Activated naive CD8-positive, alpha-beta T cell (primary cell): ENCODE measurements at regions not wholly inside any gene's neighbourhood (a gene's known extent, or its start where the extent isn't known, plus 50 kb on each side); places are given as distances from the start of the nearest gene placed in this dataset.
A peak's percentile ranks its signal among the peaks of the same experiment; 100 is the strongest.

Source experiments
- H3K27ac Mint-ChIP-seq: one replicate; pipeline ENCODE4 v1.8.0; 2021; ENCODE audit warnings: mixed read lengths
- H3K27me3 Mint-ChIP-seq: one replicate; pipeline ENCODE4 v1.8.0; 2021; ENCODE audit warnings: mixed read lengths
- H3K36me3 Mint-ChIP-seq: one replicate; pipeline ENCODE4 v1.8.0; 2021; ENCODE audit warnings: mixed read lengths
- H3K4me1 Mint-ChIP-seq: one replicate; pipeline ENCODE4 v1.8.0; 2021; ENCODE audit warnings: low read depth, mixed read lengths
- H3K4me3 Mint-ChIP-seq: one replicate; pipeline ENCODE4 v1.8.0; 2021; ENCODE audit warnings: mild to moderate bottlenecking, mixed read lengths
- H3K9me3 Mint-ChIP-seq: one replicate; pipeline ENCODE4 v1.8.0; 2021; ENCODE audit warnings: low read depth, mixed read lengths

DNA sequence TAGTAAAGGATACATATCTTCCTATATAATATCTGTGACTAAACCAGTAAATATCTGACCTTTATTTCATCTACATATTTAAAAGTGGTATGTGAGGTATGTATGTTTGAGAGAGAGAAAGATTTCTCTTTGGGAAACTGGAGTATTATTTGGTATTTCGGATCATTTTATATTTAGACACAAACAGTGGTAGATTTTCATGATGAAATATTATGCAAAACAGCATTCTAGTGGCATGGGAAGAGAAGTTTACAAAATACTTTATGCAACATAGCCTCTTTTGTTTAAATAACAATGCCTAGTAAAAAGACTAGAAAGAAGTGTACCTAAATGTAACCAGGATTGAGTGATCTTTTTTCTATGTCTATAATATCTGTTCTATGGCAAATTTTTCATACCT, 98.6 kb upstream of the TMEM168 start:
- Mint-ChIP-seq H3K4me3 (no peak overlapping the region), H3K36me3 (peaks cover 35% of the 10 kb centered on the region), H3K9me3 (no peaks in the 10 kb centered on the region), H3K27me3 (no peaks in the 10 kb centered on the region), H3K27ac (no peak overlapping the region), H3K4me1 (peaks cover 4% of the 10 kb centered on the region)

DNA sequence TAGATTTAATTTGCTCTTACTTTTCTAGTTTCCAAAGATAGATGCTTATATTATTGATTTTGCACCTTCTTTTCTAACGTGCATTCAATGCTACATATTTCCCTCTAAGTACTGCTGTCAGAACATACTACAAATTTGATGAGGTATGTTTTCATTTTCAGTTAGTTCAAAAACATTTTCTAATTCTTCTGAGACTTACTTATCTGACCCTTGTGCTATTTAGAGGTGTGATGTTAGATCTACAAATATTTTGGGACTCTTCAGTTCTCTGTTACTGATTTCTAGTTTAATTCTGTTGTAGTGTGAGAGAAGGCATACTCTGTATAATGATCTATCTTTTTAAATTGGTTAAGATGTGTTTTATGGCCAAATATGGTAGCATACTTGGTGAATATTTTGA, 97.8 kb upstream of the TMEM168 start:
- H3K9me3 Mint-ChIP-seq = no peaks in the 10 kb centered on the region
- no peak overlapping the region for H3K27ac Mint-ChIP-seq
- peaks cover 40% of the 10 kb centered on the region for H3K36me3 Mint-ChIP-seq
- H3K4me3 Mint-ChIP-seq = no peak overlapping the region
- H3K27me3 Mint-ChIP-seq = no peaks in the 10 kb centered on the region
- peaks cover 10% of the 10 kb centered on the region for H3K4me1 Mint-ChIP-seq

DNA sequence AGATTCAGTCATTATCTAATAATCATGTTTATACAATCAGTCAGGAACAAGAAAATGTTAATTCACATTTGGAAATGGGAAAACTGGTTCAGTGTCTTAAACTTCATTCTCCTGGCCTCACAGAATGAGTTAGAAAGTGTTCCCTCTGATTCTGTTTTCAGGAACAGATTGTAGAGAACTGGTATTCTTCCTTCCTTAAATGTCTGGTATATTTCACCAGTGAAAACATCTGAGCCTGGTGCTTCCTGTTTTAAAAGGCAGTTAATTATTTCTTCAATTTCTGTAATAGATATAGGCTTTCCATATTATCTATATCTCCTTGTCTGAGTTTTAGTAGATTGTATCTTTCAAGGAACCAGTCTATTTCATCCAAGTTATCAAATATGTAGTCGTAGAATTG, 97.1 kb upstream of the TMEM168 start:
- Mint-ChIP-seq H3K36me3 (peaks cover 38% of the 10 kb centered on the region), H3K9me3 (no peaks in the 10 kb centered on the region), H3K4me3 (no peak overlapping the region), H3K27ac (no peak overlapping the region), H3K27me3 (no peaks in the 10 kb centered on the region), H3K4me1 (peaks cover 11% of the 10 kb centered on the region)

DNA sequence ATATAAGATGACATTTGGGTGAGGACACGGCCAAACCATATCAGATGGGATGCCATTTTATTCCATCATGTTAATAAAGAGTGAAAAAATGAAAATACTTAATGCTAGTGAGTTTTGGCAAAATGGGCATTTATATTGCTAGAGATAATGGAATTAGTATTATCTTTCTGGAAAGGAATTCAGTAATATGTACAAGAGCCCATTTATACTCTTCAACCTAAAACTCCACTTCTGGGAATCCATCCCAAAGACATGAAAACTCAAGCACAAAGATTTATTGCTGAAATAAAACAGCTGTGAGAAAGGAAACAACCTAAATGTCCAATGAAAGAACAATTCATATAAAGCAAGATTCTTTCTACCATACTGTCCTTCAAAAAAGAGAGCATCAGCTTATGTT, 96.0 kb upstream of the TMEM168 start:
- H3K4me1 Mint-ChIP-seq = peaks cover 11% of the 10 kb centered on the region
- no peak overlapping the region for H3K27ac Mint-ChIP-seq
- no peaks in the 10 kb centered on the region for H3K9me3 Mint-ChIP-seq
- no peaks in the 10 kb centered on the region for H3K27me3 Mint-ChIP-seq
- H3K4me3 Mint-ChIP-seq = no peak overlapping the region
- H3K36me3 Mint-ChIP-seq = peaks cover 34% of the 10 kb centered on the region

DNA sequence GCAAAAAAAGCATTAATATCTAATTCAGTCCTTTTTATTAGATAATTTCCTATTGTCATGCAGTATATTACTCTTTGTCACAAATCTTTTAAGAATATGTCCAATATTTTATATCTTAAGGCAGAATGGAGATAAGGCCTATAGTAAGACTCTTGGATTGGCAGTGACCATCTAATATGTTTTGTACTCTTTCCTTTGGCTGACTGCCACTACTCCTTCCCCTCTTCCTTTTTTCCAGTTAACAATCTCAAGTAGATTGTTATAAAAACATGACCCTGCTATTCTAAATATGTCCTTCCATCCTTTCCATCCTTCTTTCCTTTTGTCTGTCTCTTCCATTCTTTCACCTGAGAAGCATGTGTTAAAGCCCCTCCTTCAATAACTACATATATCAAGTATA, 92.8 kb upstream of the TMEM168 start:
- peaks cover 11% of the 10 kb centered on the region for H3K4me1 Mint-ChIP-seq
- H3K36me3 Mint-ChIP-seq = peaks cover 34% of the 10 kb centered on the region

DNA sequence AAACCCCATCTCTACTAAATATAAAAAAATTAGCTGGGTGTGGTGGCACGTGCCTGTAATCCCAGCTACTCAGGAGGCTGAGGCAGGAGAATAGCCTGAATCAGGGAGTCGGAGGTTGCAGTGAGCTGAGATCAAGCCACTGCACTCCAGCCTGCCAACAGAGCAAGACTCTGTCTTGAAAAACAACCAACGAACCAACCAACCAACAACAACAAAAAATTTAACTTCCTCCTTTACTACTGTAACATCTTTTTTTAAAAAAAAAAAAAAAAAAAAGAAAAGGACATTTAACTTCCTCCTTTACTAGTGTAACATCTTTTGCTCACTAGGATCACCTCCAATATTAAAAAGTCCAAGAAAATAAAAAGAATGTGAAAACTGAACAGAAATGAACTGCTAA, 92.3 kb upstream of the TMEM168 start:
- H3K27me3 Mint-ChIP-seq = no peaks in the 10 kb centered on the region
- no peak overlapping the region for H3K27ac Mint-ChIP-seq
- H3K9me3 Mint-ChIP-seq = no peaks in the 10 kb centered on the region
- H3K4me1 Mint-ChIP-seq = peaks cover 11% of the 10 kb centered on the region
- no peak overlapping the region for H3K4me3 Mint-ChIP-seq
- peaks cover 31% of the 10 kb centered on the region for H3K36me3 Mint-ChIP-seq

More for the DNA sequence above, 92.8 kb upstream of the TMEM168 start:
- H3K27me3 Mint-ChIP-seq = no peaks in the 10 kb centered on the region
- H3K9me3 Mint-ChIP-seq = no peaks in the 10 kb centered on the region
- no peak overlapping the region for H3K27ac Mint-ChIP-seq
- no peak overlapping the region for H3K4me3 Mint-ChIP-seq

DNA sequence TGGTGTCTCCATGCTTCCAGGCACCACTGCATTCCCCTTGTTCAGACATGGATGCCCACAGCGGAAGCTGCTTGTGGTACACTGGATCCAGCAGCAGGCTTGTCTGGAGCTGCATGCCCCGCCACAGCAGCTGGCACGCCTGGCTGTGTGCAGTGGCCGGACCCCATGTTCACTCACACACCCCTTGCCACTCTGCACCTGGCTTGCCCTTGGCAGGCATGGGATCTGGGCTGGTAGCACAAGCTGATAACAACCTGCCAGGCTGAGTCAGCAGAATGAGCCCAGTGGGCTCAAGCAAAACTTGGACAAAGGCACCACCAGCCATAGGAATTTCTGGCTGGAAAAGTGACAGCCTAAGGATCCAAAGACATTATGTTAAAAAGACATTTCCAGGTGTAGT, 91.8 kb upstream of the TMEM168 start:
- no peaks in the 10 kb centered on the region for H3K27me3 Mint-ChIP-seq
- H3K27ac Mint-ChIP-seq = no peak overlapping the region
- peaks cover 27% of the 10 kb centered on the region for H3K36me3 Mint-ChIP-seq
- peaks cover 12% of the 10 kb centered on the region for H3K4me1 Mint-ChIP-seq
- no peaks in the 10 kb centered on the region for H3K9me3 Mint-ChIP-seq
- H3K4me3 Mint-ChIP-seq = no peak overlapping the region

DNA sequence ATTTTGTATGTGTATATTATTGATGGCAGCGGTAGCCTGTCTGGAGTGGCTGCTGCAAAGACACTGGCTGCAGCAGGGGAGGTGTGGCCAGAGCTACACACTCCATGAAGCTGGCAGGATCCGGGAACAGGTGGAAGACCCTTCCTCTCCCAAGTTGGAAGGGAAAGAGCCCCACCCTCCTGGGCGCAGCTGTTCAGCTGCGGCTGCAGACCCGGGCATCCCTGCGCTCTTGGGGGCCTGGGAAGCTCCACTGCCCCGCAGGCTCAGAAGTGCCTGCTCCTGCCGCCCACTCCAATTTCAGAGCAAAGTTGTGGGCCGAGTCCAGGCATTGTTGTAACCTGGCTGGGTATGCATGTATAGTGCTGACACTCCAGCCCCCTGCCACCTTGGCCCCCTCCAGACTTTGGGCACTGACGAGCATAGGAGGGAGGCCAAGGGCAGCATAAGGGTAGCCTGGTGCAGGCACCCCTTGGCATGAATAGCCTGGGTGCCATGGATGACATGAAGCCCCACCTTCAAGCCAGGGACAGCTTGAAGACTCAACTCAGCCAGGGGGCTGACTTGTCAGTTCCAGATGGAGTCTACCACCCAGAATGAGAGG, 90.7 kb upstream of the TMEM168 start:
- Mint-ChIP-seq H3K27ac (no peak overlapping the region), H3K4me3 (no peak overlapping the region), H3K4me1 (peaks cover 14% of the 10 kb centered on the region), H3K36me3 (peaks cover 27% of the 10 kb centered on the region), H3K27me3 (no peaks in the 10 kb centered on the region), H3K9me3 (no peaks in the 10 kb centered on the region)

DNA sequence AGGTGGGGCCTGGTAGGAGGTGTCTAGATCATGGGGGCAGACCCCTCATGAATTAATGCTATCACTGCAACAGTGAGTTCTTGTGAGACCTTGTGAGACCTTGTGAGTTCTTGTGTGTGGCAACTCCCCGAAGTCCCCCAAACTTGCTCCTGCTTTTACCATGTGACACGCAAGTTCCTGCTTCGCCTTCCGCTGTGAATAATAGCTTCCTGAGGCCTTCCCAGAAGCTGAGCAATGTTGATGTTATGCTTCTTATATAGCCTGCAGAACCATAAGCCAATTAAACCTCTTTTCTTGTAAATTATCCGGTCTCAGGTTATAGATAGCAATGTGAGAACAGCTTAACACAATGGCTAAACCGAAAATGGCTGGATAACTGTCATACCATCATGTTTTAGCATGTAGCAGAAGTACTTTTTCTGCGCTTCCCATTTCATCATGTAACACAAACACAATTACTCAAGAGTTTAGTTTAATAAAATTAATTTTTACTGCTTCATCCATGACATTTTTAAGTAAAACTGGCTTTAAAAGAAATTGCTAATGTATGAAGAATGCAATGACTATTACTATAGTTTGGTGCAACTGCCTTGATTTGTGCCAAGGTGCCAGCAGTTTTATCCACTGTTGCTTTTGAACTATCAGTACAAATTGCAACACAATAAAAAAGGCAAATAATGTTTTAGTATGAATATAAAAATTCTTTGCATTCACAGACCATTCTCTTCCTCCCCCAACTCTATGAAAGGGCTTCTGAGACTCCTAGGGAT, 87.7 kb upstream of the TMEM168 start:
- H3K36me3 Mint-ChIP-seq = peaks cover 14% of the 10 kb centered on the region
- H3K4me1 Mint-ChIP-seq = peaks cover 11% of the 10 kb centered on the region
- H3K4me3 Mint-ChIP-seq = no peak overlapping the region
- H3K27me3 Mint-ChIP-seq = no peaks in the 10 kb centered on the region
- no peaks in the 10 kb centered on the region for H3K9me3 Mint-ChIP-seq
- peak overlapping the region; percentile 4 for H3K27ac Mint-ChIP-seq

DNA sequence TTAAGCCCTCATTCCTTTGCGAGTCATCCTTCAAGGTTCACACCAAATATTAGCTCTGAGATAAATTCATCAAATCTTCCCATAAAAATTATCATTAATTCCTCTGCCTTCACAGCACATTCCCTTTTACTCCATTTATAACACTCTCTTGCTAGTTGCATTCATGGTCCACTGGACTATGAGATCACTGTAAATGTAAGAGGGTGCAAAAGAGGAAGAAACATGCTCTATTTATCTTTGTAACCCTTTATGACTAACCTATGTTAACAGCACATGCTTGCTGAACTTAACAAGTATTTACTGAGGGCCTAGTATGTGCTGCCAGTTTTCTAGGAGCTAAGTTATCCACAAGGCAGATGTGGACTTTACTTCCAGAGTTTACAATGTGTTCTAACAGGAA, 86.7 kb upstream of the TMEM168 start:
- Mint-ChIP-seq H3K27ac (no peak overlapping the region), H3K4me1 (peaks cover 16% of the 10 kb centered on the region), H3K9me3 (no peaks in the 10 kb centered on the region), H3K4me3 (no peak overlapping the region), H3K27me3 (no peaks in the 10 kb centered on the region), H3K36me3 (peaks cover 14% of the 10 kb centered on the region)

DNA sequence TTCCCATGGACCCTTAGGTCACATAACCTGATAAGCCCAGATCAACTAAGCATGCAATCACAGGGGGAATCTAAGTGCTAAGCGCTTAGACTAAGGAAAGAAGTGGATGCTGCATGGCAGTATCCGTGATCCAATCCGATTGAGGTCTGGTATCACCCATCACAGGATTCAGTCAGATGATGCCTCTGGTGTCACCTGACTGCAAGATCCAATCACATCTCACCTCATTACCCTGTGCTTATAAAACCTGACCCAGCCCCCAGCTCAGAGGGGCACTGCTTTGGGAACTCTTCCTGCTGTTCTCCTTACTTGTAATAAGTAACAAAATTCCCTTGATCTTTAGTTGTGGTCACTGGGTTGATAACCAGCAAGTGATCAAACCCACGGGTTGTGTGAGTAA, 84.7 kb upstream of the TMEM168 start:
- Mint-ChIP-seq H3K36me3 (peaks cover 14% of the 10 kb centered on the region), H3K4me1 (peaks cover 29% of the 10 kb centered on the region), H3K9me3 (no peaks in the 10 kb centered on the region), H3K4me3 (no peak overlapping the region), H3K27me3 (no peaks in the 10 kb centered on the region), H3K27ac (no peak overlapping the region)

DNA sequence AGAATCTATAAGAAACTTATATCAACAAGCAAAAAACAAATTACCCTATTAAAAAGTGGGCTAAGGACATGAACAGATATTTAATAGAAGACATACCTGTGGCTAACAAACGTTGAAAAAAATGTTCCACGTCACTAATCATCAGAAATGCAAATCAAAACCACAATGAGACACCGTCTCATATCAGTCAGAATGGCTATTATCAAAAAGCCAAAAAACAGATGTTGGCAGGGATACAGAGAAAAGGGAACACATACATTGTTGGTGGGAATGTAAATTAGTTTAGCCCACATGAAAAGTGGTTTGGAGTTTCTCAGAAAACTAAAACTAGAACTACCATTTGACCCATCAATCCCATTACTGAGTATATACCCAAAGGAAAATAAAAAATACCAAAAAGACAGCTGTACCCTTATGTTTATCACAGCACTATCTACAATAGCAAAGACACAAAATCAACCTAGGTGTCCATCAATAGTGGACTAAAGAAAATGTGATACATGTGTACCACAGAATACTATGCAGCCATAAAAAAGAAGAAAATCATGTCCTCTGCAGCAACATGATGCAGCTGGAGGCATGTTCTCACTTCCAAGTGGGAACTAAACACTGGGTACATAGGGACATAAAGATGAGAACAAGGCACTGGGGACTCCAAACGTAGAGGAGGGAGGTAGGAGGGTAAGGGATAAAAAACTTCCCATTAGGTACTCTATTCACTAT, 83.8 kb upstream of the TMEM168 start:
- no peaks in the 10 kb centered on the region for H3K27me3 Mint-ChIP-seq
- H3K9me3 Mint-ChIP-seq = peaks cover 3% of the 10 kb centered on the region
- peaks cover 14% of the 10 kb centered on the region for H3K36me3 Mint-ChIP-seq
- H3K27ac Mint-ChIP-seq = no peak overlapping the region
- H3K4me1 Mint-ChIP-seq = peaks cover 31% of the 10 kb centered on the region
- no peak overlapping the region for H3K4me3 Mint-ChIP-seq

DNA sequence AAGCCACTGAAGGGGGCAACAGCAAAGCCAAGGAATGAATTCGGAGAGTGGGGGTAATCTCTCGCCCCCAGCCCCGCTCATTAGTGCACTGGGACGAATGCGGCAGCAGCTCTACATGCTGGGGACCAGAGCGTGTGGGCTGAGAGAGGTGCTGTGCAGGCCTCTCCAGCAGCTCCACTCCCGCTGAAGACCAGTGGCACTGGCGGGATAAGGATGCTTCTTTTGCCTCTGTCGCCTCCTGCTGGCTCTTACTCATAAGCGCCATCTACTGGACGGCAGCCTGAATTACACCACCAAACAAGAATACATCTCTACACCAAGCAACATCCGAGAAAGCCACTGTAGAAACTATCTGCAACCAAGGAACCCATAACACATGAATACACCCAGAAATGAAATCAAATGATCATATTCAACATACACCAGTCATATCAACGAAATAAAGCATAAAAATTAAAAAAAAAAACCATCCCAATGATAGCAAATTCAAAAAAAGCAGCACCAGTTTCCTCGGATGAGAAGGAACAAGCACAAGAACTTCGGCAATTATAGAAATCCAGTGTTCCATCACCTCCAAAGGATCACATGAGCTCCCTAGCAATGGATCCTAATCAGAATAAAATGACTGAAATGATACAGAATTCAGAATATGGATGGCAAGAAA, 79.0 kb upstream of the TMEM168 start:
- Mint-ChIP-seq H3K9me3 (peaks cover 3% of the 10 kb centered on the region), H3K36me3 (peaks cover 8% of the 10 kb centered on the region), H3K27ac (no peak overlapping the region), H3K4me1 (peaks cover 27% of the 10 kb centered on the region), H3K27me3 (no peaks in the 10 kb centered on the region), H3K4me3 (no peak overlapping the region)

DNA sequence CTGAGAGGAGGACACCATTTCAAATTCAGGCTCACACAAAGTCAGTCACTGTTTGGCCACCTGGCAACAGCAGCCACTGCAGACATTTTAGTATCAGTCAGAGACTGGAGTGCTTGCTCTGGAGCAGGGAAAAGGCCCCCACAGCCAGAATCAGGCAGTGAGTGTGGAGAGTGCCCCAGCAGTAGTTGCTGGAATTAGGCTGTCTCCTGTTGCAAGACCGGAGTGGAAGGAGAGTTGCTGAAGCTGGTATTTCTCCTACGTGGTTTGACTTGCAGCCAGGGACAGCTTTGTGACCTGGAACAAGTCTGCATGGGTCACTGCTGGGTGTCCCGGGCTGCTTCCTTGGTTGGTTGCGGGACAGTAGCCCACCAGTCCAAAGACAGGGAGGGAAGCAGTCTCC, 78.4 kb upstream of the TMEM168 start:
- Mint-ChIP-seq H3K9me3 (peaks cover 3% of the 10 kb centered on the region), H3K4me3 (no peak overlapping the region), H3K27ac (no peak overlapping the region), H3K4me1 (peaks cover 25% of the 10 kb centered on the region), H3K36me3 (peaks cover 9% of the 10 kb centered on the region), H3K27me3 (no peaks in the 10 kb centered on the region)

DNA sequence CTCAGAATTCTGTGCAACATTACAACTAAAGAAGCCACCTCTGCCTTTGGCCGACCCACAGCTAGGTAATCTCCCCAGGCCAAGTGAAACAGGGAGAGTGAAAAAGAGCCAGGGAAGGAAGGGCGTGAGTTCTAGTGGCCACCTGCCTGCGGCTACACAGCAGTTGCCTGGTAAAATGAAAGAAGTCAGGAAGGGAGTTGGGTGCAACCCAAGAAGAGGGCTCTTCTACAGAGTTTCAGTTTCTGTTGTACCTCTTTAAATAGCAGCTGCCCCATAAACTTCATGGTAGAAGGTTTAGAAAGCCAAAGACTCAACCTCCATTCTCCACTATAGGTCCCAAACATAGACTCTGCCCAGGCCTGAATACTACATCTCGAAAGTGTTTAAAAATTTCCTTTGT, 76.2 kb upstream of the TMEM168 start:
- H3K4me3 Mint-ChIP-seq = no peak overlapping the region
- H3K27me3 Mint-ChIP-seq = no peaks in the 10 kb centered on the region
- H3K27ac Mint-ChIP-seq = no peak overlapping the region
- peaks cover 11% of the 10 kb centered on the region for H3K36me3 Mint-ChIP-seq
- H3K9me3 Mint-ChIP-seq = peaks cover 3% of the 10 kb centered on the region
- H3K4me1 Mint-ChIP-seq = peaks cover 11% of the 10 kb centered on the region
